GM19395 (cell line): ENCODE measurements at regions not wholly inside any gene's neighbourhood (a gene's known extent, or its start where the extent isn't known, plus 50 kb on each side); places are given as distances from the start of the nearest gene placed in this dataset.

Experiments used
- ATAC-seq: cut with Tn5 transposase; IDR thresholded peaks from one replicate; pipeline ENCODE4 v1.9.1; 2021; ENCODE audit warnings: mild to moderate bottlenecking, moderate library complexity; ENCODE audit not compliant: unreplicated experiment

DNA sequence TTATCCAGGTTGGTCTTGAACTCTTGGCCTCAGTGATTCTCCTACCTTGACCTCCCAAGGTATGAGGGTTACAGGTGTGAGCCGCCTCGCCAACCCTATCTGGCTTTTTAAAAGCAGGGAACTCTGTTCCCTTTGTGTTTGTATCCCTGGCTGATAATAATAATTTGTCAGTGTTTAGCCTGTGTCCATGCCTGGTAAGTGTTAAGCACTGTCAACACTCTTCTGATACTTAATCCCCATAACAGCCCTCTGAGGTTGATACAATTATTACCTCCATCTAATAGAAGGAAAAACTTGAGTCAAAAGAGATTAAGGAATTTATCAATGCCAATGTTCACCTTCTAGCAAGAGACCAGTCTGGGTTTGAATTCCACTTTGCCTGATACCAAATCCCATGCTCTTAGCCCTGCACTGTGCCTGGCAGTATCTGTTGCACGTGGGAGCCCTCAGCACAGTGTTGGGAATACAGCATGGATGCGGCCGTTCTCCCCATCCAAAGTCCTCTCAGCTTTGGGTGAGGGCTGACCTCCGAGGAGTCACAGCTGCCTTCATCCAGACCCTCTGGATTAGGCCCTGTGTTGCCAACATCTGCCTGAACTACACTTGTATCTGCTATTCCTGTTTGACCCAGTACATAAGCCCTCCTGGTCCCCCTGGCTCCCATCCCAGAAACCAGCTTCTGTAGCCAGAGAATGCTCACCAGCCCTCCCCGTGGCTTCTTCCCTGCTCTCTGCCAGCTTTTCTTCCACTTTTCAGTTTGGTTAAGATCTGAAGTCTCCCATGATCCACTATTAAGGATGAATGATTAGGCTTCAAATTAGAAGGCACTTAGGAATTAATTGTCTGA is 335.6 kb upstream of the ASIC2 start:
- no peak for ATAC-seq

DNA sequence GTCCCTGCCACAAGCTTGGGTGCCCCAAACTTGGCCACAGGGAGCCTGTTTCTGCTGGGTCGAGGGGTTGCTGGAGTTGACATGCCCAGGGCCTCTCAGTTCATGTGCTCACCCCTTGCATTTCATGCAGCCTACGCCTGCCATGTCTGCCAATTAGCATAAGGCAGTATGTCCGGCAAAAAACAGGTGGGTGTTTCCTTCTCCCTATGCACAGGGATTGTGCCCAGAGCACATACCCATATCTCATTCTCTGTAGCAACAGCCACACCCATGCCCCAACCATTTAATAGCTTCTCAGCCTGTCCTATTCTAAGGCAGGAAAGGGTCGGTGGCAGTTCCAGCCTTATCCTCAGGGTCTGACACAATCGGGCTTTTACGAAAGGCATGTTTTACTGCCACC is 340.4 kb upstream of the ASIC2 start:
- no peak for ATAC-seq

DNA sequence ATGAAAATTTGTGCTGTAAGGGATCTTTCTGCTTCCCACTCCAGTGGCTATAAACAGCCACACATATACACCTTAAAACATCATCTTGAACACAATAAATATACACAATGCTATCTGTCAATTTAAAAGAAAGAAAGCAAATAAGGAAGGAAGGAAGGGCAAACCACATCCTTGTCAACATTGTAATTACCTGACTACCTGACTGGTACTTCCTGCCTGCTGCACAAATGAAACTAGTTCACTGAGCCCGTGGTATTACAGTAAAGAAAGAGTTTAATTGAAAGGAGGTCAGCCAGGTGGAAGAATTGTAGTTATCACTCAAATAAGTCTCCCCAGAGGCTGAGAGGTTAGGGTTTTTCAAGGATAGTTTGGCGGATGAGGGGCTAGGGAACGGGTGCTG is 344.4 kb upstream of the ASIC2 start:
- ATAC-seq: no peak

- no peak for ATAC-seq
Observed at GRCh38 chr17:33639103-33639880, 346.2 kb upstream of the ASIC2 start.

GRCh38 chr17:33640629-33641028 is 347.5 kb upstream of the ASIC2 start:
- no peak for ATAC-seq

DNA sequence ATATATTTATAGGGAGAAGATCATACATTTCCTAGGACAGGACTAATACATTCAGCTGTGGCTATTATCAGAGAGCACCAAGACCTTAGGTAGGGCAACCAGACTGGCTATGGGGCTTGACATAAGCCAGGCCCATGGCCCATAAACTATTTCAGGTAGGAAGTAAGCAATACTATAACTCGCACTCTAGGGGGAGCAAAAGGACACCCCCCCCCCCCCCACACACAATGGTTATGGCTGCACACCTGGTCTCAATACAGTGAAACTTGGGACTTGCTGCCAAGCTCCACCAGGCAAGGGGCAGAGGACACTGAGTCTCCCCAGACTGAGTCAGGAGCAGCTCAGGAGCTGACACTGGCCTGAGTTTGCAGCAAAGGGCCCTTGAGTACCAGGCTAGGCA is 348.9 kb upstream of the ASIC2 start:
- ATAC-seq: no peak

GRCh38 chr17:33647956-33648355 is 354.9 kb upstream of the ASIC2 start:
- ATAC-seq: no peak

- no peak for ATAC-seq
Observed at GRCh38 chr17:33650304-33650703, 357.2 kb upstream of the ASIC2 start.

DNA sequence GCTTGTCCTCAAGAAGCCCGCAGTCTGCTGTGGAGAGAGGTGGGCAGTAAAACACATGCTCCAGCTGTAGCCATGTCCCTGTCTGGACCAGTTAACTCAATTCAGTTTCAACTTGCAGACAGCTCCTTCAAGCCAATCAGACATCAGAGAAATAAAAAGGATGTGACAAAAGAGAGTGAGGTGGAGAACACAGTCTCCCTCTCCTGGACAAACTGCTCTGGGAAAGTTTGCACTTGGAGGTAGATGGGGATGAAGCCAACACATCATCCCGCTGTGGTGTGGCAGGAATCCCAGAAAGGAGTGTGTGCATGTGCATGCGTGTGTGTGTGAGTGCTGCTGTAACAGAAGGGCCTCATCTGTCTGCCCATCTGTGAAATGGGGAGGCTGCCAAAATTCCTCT is 358.6 kb upstream of the ASIC2 start:
- ATAC-seq: no peak

DNA sequence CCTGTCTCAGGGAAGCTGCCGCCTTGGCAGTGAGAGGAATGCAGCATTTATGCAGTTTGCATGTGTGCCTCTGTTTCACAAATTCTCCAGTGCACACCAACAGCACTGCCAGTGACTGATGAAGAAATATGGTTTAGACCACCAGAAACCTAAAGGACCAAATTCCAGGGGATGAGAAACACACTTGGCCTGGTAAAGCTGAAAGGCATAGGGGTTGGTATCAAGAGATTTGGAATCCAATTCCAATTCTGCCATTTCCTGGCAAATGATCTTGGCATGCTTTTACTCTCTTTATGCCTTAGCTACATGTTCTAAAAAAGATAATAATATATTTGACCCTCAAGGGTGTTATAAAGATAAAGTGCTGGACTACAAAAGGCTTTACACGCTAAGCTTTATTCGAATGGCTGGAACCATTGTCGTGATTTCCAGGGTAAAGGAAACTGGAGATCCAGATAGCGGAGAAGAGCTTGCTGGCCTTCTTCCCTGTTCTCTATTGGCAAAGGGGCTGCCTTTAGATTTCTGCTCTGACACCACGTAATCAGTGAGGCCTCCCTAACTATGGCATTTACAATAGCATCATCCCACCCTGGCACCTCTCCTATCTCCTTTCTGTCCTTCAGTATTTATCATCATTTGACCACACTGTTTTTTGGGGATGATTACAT is 359.8 kb upstream of the ASIC2 start:
- ATAC-seq: no peak

DNA sequence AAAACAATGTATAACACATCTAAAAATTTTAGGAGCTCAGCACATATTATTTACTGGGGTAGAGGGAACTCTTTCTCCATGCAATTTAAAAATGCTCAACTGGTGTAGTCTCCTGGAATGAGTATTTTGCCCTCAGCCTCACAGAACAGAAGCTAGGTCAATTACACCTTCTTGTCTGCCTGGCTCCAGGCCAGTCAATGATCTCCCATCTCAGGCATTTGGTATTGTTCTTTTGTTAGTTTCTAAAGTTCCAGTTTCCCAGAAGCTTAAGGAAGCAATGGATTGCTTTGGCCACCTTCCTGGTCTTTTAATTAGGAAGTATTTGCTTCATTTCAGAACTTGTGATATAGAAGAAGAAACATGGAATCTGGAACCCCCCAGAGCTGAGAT is 360.3 kb upstream of the ASIC2 start:
- no peak for ATAC-seq

DNA sequence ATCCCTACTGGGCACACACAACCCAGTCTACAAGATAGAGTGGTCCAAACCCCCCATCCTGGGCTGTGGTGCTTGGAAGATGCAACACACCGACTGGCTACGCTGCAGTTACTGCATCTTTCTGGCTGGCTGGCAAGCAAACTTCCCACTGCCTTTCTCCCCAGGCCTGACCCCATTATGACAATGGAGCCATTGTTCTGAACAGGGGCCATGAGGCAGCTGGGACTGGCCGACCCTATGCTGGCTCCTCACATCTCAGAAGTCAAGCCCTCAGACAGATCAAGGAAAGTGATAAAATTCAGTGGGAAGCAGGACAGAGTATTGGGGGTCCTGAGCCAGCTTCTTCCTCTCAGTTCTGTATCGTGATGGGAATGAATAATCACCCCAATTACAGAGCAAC is 364.1 kb upstream of the ASIC2 start:
- ATAC-seq: no peak

GRCh38 chr17:33661975-33662374 is 368.9 kb upstream of the ASIC2 start:
- no peak for ATAC-seq

DNA sequence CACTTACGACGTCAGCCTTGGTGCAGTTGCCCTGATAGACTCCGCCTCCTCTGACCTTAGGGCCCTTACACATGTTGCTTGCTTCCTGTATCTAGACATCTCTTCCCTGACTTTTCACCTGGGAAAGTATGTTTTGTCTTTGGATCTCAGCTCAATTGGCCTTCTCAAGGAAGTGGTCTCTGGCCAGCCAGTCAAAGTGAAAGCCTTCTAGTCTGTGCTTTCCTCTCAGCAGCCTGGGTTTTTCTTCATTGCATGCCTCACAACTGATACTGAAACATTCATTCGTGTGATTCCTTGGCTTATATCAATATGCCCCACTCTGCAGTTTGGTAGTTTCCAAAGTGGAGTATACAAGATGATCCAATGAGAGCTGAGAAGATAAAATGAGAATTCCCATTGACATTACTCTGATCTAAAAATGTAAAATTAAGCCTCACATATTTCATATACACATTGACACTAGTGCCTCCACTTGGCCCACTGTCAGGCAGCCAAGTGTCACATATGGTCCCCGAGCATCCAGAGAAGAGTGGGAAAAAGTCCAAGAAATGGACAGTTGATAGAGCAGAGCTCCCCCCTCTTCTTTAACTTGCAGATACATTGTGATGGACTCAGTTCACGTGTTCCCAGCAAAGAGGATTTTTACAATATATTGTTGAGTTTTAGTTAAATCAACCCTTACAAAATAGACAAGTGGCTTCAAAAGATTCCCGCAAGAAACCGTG is 371.2 kb upstream of the ASIC2 start:
- no peak for ATAC-seq

DNA sequence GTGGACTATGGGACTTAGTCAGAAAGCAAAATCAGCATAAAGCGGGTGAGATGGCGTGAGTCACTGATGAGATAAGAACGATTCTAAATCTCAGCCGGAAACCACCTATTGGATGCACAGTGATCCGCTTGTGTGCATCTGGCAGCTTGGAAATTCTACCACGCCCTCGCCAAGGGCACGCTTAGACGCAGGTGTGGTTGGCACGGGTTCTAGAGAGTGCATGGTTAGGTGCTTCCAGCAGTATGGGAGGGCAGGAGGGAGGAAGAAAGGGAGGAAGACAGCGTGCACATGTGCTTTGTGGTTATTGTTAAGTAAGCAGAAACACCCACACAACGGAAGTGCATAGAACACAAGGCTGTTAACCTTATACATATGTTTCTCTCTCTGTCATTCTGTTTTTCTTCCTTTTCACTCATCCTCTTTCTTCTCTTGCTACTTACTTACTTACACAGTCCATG is 374.0 kb upstream of the ASIC2 start:
- ATAC-seq: no peak

DNA sequence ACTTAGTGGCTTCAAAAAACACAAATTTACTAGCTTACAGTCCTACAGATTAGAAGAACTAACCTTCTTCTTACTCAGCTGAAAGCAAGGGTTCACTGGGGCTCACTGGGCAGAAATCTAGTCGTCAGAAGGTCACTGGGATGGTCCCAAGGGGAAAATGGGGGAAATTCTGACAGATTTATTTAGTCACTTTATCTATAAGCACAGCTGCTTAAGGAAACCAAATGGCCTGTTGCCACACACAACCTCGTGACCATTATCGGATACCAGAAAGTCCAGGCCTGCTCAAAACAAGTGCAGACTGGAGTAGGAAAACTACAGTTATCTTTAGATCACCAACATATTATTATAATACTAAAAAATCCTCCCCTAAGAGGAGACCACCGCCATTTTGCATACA is 374.6 kb upstream of the ASIC2 start:
- ATAC-seq: no peak

GRCh38 chr17:33668516-33668915 is 375.4 kb upstream of the ASIC2 start:
- no peak for ATAC-seq

GRCh38 chr17:33671491-33671890 is 378.4 kb upstream of the ASIC2 start:
- no peak for ATAC-seq

DNA sequence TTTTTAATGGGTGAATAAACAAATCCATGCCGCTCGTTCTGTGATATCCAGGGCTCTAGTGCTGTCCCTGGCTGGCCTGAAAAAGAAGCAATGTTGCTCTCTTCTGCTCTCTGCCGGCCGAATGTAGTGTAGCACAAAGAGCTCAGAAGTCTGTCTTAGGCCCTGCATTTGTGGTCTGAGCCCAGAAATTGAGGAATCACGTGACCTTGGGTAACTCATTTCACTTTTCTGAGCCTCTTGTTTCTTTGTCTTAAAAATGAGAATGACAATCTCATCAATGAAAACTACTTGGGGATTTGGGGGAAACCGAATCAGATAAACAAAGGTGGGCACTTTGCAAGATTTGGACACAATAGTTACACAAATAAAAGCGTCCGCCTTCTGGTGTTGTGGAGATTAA is 381.6 kb upstream of the ASIC2 start:
- ATAC-seq: no peak

- no peak for ATAC-seq
Observed at GRCh38 chr17:33676444-33676843, 383.3 kb upstream of the ASIC2 start.

- ATAC-seq: no peak
Observed at GRCh38 chr17:33679595-33679994, 386.5 kb upstream of the ASIC2 start.
